Esophagus squamous epithelium (tissue), 5 donors: ENCODE measurements at regions not wholly inside any gene's neighbourhood (a gene's known extent, or its start where the extent isn't known, plus 50 kb on each side); places are given as distances from the start of the nearest gene placed in this dataset.

Experiments used
- DNase-seq: peaks from one replicate; lab custom pipeline; 2025; lab: John Stamatoyannopoulos, UW
- H3K27ac ChIP-seq, 4 donors: fragments of 200-600 bp; sonication (generic); one replicate each; pipeline ENCODE4 v1.5.1; 2016 to 2019; ENCODE audit warnings: mild to moderate bottlenecking in 1 of 4
- H3K27me3 ChIP-seq, 4 donors: fragments of 200-600 bp; sonication (generic); 1 replicate in 3 of 4; 2 replicates in 1 of 4; pipeline versions ENCODE4 v1.5.1 to v1.6.0; 2017 to 2021; ENCODE audit warnings: antibody characterized with exemption in 1 of 4
- H3K36me3 ChIP-seq, 3 donors: fragments of 200-600 bp; sonication (generic); one replicate each; pipeline ENCODE4 v1.5.1; 2016 to 2019
- H3K4me1 ChIP-seq, 3 donors: fragments of 200-600 bp; sonication (generic); one replicate each; pipeline ENCODE4 v1.5.1; 2017 to 2019
- H3K4me3 ChIP-seq, 4 donors: fragments of 200-600 bp; sonication (generic); 1 replicate in 3 of 4; 2 replicates in 1 of 4; pipeline ENCODE4 v1.5.1; 2016 to 2019; ENCODE audit warnings: mild to moderate bottlenecking in 2 of 4, moderate library complexity in 1 of 4
- H3K9me3 ChIP-seq, 3 donors: fragments of 200-600 bp; sonication (generic); one replicate each; pipeline ENCODE4 v1.5.1; 2016 to 2019
- POLR2A ChIP-seq, 4 donors: fragments of 450-650 bp; IDR thresholded peaks; one replicate each; pipeline ENCODE4 v1.6.1; 2017; ENCODE audit warnings: antibody characterized with exemption in 4 of 4, mild to moderate bottlenecking in 4 of 4, moderate library complexity in 3 of 4
- WGBS, 2 donors: methylation state at CpG; one replicate each; pipeline ENCODE4 v1.1.5; 2018; 5-methylcytosine and 5-hydroxymethylcytosine counted together
- intact Hi-C: fragments of 100-400 bp; cut with DNase I; formaldehyde crosslinking; loops from one replicate; pipeline ENCODE4 v1.15.0; 2022
- TF ChIP-seq, protein P1 (sequence below), 6 experiments: fragments of 450-650 bp in 4 of 6; fragments of 200-600 bp in 2 of 6; sonication (generic) in 2 of 6; IDR thresholded peaks; one replicate each; pipeline ENCODE4 v1.5.1; 2016 to 2019; ENCODE audit warnings: antibody characterized with exemption in 6 of 6, mild to moderate bottlenecking in 4 of 6, moderate library complexity in 4 of 6
- donor health status: DM: yes; HTN: yes; CAD: no.

DNA sequence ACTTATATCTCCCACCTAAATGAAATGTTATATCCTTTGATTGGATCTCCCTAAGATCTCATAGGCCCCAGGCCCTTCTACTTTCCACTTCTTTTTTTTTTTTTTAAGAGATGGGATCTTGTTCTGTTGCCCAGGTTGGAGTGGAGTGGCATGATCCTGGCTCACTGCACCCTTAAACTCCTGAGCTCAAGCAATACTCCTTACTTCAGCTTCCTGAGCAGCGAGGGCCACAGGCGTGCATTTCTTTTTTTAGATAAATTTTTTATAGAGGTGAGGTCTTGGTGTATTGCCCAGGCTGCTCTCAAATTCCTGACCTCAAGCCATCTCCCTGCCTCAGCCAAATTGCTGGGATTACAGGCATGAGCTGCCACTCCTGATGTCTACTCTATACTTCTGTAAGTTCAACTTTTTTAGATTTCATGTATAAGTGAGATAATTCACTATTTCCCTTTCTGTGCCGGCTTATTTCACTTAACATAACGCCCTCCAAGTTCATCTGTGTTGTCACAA lies 987.5 kb upstream of the NCAM2 start:
- H3K27me3 ChIP-seq, result no peaks in the 10 kb centered on the region

DNA sequence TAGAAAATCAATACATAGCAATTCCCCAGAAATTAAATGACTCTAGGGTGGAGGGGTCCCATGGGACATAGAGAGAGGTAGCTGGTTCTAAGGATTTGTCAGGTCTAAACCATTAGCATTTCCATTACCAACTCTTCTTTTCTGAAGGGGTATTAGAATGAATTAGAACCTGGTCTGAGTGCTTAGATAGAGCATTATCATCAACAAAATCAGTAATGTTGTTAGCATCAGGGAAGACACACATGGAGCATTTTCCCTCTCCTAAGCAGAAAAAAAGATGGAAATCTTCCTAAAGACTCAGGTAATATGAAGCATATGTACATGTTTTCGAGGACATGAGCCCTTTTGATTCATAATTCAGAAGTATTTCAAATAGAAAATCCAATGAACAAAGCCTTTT lies 984.4 kb upstream of the NCAM2 start:
- H3K27me3 ChIP-seq, result no peaks in the 10 kb centered on the region
- 35 to 48% methylated on average over 1 of the region's 1 CpG for WGBS, 2 donors
- intact Hi-C loops, result no loop called here
- DNase-seq, result no peak
- no peak overlapping the region for H3K27ac ChIP-seq
- H3K4me1 ChIP-seq, result no peaks in the 10 kb centered on the region
- TF ChIP-seq, protein P1, sequence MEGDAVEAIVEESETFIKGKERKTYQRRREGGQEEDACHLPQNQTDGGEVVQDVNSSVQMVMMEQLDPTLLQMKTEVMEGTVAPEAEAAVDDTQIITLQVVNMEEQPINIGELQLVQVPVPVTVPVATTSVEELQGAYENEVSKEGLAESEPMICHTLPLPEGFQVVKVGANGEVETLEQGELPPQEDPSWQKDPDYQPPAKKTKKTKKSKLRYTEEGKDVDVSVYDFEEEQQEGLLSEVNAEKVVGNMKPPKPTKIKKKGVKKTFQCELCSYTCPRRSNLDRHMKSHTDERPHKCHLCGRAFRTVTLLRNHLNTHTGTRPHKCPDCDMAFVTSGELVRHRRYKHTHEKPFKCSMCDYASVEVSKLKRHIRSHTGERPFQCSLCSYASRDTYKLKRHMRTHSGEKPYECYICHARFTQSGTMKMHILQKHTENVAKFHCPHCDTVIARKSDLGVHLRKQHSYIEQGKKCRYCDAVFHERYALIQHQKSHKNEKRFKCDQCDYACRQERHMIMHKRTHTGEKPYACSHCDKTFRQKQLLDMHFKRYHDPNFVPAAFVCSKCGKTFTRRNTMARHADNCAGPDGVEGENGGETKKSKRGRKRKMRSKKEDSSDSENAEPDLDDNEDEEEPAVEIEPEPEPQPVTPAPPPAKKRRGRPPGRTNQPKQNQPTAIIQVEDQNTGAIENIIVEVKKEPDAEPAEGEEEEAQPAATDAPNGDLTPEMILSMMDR (IDR thresholded peaks at IDR 0.05), result no peak
- TF ChIP-seq POLR2A (IDR thresholded peaks at IDR 0.05), result no peak
- no peaks in the 10 kb centered on the region for H3K36me3 ChIP-seq
- no peaks in the 10 kb centered on the region for H3K9me3 ChIP-seq
- H3K4me3 ChIP-seq, result no peak overlapping the region

More for the DNA sequence above, 987.5 kb upstream of the NCAM2 start:
- TF ChIP-seq POLR2A (IDR thresholded peaks at IDR 0.05), result no peak
- TF ChIP-seq, protein P1 (IDR thresholded peaks at IDR 0.05), result no peak
- Histone ChIP-seq H3K9me3 (no peaks in the 10 kb centered on the region), H3K4me1 (no peaks in the 10 kb centered on the region), H3K36me3 (no peaks in the 10 kb centered on the region), H3K4me3 (no peak overlapping the region), H3K27ac (no peak overlapping the region)
- intact Hi-C loops, result no loop called here
- 68 to 73% methylated on average over 4 of the region's 4 CpGs for WGBS, 2 donors
- no peak for DNase-seq

DNA sequence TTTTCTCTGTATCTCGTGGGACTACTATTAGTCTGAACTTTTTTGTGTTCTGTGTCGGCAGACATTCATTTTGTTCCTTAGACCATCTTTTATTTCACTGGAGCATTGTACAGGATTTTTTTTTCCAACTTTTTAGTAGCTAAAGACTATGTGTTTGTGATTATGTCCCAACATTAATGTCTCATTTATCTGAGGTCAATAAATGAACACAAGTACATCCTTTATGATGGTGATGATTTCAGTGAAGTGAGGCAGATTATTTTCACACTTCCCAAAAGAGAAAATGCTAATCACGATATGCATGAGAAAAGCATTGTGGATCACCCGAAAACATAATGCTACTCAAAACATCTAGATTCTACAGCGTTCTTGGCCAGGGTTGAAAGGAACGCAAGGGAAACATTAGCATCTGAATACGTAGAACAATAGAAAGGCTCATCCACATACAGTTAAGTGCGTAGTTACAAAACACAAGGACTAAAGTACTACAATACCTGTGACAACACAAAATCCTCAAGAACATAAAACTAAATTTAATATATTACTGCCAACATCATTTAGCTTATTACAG lies 981.7 kb upstream of the NCAM2 start:
- Histone ChIP-seq H3K9me3 (no peaks in the 10 kb centered on the region), H3K4me3 (no peak overlapping the region), H3K27me3 (no peaks in the 10 kb centered on the region), H3K27ac (no peak overlapping the region), H3K36me3 (no peaks in the 10 kb centered on the region), H3K4me1 (no peaks in the 10 kb centered on the region)
- TF ChIP-seq POLR2A (IDR thresholded peaks at IDR 0.05), result no peak
- TF ChIP-seq, protein P1 (IDR thresholded peaks at IDR 0.05), result no peak
- 79 to 86% methylated on average over 8 of the region's 8 CpGs for WGBS, 2 donors
- no peak for DNase-seq
- intact Hi-C loops, result no loop called here

DNA sequence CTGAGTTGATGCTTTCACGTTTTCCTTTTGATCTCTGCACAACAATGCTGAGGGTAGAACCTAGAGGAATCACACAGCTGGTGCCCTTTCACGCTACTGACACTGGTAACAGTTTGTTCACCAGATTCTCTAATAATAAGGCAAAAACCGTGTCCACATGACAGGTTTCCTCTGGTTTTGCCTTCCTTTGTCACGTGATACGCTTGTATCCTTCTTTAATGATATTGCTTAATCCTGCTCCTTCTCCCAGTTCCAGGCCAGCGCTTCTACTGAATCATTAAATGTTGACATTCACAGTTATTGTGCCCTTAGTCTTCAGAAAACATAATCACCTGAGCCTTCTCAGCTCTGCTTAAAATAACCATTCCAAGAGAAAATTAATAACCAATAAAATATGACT lies 978.2 kb upstream of the NCAM2 start:
- Histone ChIP-seq H3K4me3 (no peak overlapping the region), H3K9me3 (no peaks in the 10 kb centered on the region), H3K27me3 (no peaks in the 10 kb centered on the region), H3K36me3 (no peaks in the 10 kb centered on the region), H3K4me1 (no peaks in the 10 kb centered on the region), H3K27ac (no peak overlapping the region)
- intact Hi-C loops, result no loop called here
- DNase-seq, result no peak
- no peak for TF ChIP-seq POLR2A (IDR thresholded peaks at IDR 0.05)
- TF ChIP-seq, protein P1 (IDR thresholded peaks at IDR 0.05), result no peak
- WGBS, 2 donors, result 60% methylated on average over 6 of the region's 6 CpGs

DNA sequence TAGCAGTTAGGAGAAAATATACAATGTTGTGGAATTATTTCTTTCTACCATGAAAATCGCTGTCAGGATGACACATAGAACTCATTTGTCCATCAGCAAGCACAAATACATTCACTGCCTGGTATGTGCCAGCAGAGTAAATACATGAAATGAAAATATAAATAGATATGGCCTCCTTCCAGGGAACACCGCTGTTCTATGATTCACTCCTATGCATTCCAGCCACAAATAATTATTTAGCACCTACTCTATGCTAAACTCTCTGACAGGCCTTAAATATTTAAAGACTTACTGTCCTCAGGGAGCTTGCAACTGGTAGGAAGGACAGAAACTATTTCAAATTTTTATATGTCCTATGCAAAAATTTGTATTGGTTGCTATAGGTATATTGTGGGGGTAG lies 975.0 kb upstream of the NCAM2 start:
- Histone ChIP-seq H3K36me3 (no peaks in the 10 kb centered on the region), H3K27ac (no peak overlapping the region), H3K4me3 (no peak overlapping the region), H3K4me1 (no peaks in the 10 kb centered on the region), H3K9me3 (no peaks in the 10 kb centered on the region), H3K27me3 (no peaks in the 10 kb centered on the region)
- intact Hi-C loops, result no loop called here
- DNase-seq, result no peak
- 35% methylated on average over 2 of the region's 2 CpGs for WGBS, 2 donors
- TF ChIP-seq POLR2A (IDR thresholded peaks at IDR 0.05), result no peak
- TF ChIP-seq, protein P1 (IDR thresholded peaks at IDR 0.05), result no peak
